ENCODE measurements at regions not wholly inside any gene's neighbourhood (a gene's known extent, or its start where the extent isn't known, plus 50 kb on each side); places are given as distances from the start of the nearest gene placed in this dataset.

- no peak for DNase-seq (ENCODE audit: low read depth in 2 of 2)
Measured at GRCh38 chr5:159531554-159532105, 201.3 kb upstream of the IL12B start.

GRCh38 chr5:159533197-159533596, 202.9 kb upstream of the IL12B start:
- DNase-seq (ENCODE audit: low read depth in 2 of 2), result peak in 1 of 2 donors; percentile 28

DNA sequence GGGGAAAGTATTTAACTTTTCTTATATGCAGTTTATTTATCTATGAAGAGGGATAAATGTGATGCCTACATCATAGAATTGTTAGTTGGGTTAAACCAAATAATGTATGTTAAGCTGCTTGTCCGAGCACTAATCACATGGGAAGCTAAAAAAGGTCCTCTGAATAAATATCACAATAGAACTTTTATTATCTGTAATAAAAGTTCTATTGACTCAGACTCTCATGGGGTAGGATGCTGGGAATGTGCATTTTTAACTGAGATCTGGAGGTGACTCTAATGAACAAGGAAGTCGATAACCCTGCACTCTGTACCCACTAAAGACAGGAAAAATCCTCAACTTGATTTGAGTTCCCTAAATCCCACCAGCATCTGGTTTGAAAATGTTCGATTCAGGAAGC, 205.9 kb upstream of the IL12B start:
- no peak for DNase-seq (ENCODE audit: low read depth in 2 of 2)

- no peak for DNase-seq (ENCODE audit: low read depth in 2 of 2)
Measured at GRCh38 chr5:159536646-159537045, 206.4 kb upstream of the IL12B start.

DNA sequence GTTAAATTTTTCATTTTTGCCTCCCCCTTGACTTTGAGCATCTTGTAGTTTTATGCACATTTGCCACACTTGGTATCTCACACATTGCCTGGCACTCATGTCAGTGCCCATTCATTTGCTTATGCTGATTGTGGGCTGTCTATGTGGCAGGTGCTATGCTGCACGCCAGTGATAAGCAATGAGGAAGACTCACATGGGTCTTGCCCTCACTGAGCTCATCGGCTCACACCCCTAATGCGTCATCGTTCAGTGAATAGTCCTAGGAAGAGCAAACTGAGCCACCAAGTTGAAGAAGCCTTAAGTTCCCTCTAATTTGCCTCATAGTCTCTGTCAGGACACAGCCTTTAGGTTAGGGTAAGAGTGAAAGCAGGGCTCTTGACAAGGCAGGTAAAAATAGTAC, 209.4 kb upstream of the IL12B start:
- no peak for DNase-seq (ENCODE audit: low read depth in 2 of 2)

DNA sequence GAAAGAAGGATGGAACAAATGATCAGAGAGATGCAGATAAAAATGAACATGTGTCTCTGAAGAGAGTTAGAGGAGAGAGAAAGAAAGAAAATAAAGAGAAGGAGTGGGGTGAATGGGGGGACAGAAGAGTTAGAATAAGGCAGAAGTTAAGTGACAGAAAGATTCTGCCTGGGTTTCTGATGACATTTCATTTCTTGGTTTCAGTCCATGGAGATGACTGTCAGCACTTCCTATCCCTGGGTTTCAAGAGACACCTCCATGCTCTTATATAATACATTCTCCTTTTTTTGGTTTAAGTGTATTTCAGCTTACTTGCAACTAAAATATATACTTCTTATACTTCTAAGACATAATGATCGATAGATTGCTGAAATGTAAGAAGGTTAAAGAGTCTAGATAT, 213.0 kb upstream of the IL12B start:
- no peak for DNase-seq (ENCODE audit: low read depth in 2 of 2)

DNA sequence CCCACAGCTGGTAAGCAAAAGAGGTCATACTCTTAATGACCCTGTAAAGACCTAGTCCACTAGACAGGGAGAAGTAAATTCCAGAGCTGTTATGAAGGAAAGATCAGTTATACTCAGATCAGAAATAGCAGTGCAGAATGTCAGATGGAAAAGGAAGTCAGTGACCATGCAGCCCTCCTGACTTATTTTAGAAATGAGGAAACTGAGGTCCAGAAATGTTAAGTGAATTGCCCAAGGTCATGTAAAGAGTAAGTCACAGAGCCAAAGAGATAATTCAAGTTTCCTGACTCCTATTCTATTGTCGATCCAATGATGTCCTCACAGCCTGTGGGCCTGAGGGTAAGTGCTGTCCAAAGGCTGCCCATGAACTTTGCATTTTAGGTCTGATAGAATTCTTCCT, 214.9 kb upstream of the IL12B start:
- DNase-seq (ENCODE audit: low read depth in 2 of 2), result no peak

- no peak for DNase-seq (ENCODE audit: low read depth in 2 of 2)
Measured at GRCh38 chr5:159547466-159548195, 217.3 kb upstream of the IL12B start.

DNA sequence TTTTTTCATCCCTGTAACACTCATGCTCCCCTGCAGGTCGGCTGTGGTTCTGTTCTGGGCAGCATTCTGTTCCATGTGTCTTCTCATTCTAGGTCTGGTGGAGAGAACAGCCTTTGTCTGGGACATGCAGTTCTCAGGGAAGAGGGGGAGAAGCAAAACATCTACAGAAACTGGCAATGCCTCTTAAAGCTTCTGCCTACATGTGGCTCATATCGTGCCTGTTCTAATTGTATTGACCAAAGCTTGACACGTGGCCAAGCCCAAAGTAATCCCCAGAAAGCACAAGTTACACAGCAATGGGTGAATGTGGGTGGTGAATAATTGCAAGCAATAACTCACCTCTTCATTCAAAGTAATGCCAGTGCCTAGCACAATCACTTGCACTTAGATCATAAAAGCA, 218.2 kb upstream of the IL12B start:
- no peak for DNase-seq (ENCODE audit: low read depth in 2 of 2)

- no peak for DNase-seq (ENCODE audit: low read depth in 2 of 2)
Measured at GRCh38 chr5:159549046-159549445, 218.8 kb upstream of the IL12B start.

- DNase-seq (ENCODE audit: low read depth in 2 of 2), result no peak
Measured at GRCh38 chr5:159550951-159551350, 220.7 kb upstream of the IL12B start.

DNA sequence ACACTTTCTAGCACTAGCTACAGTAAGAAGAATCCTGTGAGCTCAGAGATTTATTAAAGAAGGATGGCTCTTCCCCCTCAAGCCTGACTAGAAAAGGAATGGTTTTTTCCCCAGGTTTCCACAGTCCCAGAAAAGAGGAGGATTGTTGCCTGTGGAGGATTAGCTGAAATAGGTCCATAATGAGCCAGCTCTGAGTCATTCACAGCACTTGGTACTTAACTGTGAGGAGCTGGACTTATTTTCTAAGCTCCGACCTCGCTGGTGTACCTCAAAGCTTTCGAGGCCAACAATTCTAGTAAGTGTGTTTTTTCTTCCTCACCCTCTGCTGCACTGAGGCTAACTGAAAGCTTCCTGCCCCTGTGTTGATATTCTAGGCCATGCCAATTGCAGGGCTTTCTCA, 222.5 kb upstream of the IL12B start:
- DNase-seq (ENCODE audit: low read depth in 2 of 2), result no peak

GRCh38 chr5:159553792-159554191, 223.5 kb upstream of the IL12B start:
- DNase-seq (ENCODE audit: low read depth in 2 of 2), result no peak

- no peak for DNase-seq (ENCODE audit: low read depth in 2 of 2)
Measured at GRCh38 chr5:159555084-159555483, 224.8 kb upstream of the IL12B start.

DNA sequence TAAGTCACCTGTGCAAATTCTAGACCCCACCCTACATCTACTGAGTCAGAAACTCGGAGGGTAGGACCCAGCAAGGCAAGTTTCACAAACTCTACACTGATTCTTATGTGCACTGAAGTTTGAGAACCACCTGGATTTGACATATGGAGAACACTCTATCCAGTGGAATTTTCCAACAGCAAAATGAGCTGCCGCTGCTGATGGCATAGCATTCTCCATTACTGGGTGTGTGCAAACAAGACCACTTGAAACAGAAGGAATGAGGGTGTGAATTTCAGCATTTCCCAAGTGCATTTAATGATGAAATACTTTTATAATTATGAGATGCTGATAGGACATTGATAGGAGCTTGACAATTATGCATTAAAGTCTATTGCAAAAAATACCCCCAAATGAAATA, 229.1 kb upstream of the IL12B start:
- no peak for DNase-seq (ENCODE audit: low read depth in 2 of 2)

- DNase-seq (ENCODE audit: low read depth in 2 of 2), result no peak
Measured at GRCh38 chr5:159560088-159560487, 229.8 kb upstream of the IL12B start.

- DNase-seq (ENCODE audit: low read depth in 2 of 2), result no peak
Measured at GRCh38 chr5:159564031-159564430, 233.7 kb upstream of the IL12B start.

DNA sequence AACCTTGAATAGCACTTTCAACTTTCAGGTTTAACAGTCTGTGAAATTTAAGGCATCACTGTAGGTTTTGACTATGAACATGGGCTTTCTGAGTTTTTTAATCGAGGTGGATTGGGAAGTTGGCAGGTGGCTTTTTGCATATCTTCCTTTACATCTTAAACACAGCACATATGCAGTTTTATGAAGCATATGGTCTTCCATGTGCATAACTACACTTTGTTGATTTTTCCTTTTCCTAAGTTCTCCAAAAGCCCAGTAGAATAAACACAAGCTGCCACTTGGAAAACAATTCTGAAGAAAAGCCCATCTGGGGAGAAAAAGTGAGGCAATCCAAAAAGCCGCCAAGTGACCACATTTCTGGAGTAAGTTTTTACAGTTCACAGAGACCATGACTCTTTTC, 236.5 kb upstream of the IL12B start:
- DNase-seq (ENCODE audit: low read depth in 2 of 2), result no peak

DNA sequence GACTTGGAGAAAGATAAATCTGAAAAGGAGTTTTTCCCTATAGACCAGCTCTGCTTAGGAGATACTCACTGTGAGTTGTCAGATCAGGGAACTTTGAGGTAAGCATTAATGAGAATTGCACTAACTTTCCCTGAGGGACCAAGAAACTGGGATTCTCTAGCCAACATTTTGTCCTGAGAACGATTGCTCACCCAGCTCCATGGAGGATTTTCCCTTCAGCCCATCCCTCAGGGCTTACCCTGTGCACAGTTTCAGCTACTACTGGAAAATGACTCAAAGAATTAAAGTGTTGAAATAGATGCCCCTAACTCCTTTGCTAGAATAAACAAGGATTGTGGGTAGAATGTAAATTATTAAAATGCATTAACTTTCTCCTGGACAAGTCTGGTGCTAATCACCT, 237.2 kb upstream of the IL12B start:
- DNase-seq (ENCODE audit: low read depth in 2 of 2), result no peak

DNA sequence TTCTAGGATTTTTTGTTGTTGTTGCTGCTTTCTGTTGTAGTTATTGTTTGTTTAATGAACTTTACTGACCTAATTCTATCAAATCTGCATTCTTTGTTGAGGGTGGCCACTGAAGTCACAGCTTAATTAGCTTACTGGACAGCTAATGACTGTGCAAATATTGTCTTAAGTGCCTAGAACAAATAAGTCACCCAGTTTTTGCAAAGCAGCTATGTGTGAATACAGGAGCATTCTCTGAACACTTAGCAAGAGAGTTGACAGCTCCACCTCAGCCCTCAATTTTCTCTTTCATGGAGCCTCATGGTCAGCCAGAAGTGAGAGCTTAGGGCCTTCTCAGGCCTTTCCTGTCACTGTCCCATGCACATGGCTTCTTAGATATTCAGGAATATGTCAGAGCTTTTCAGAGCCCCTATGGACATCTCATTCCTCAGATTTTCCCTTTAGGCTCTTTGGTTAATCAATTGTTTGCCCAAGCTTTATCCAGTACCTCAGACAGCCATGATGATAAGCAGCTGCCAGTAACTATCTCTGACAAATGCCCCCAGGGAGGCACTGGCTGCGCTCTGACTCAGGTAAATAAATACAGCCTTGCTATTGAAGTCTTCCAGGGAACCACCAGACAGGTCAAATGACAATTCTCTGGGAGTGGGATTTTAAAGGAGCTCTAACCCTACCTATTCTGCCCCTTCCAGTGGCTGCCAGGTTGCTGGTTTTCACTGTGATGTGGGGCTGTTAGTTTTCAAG, 241.4 kb upstream of the IL12B start:
- DNase-seq (ENCODE audit: low read depth in 2 of 2), result no peak

GRCh38 chr5:159576902-159577301, 246.6 kb upstream of the IL12B start:
- no peak for DNase-seq (ENCODE audit: low read depth in 2 of 2)

- peak in 1 of 2 donors; percentile 33 for DNase-seq (ENCODE audit: low read depth in 2 of 2)
Measured at GRCh38 chr5:159581502-159582249, 251.4 kb upstream of the IL12B start.
